Right lobe of liver (tissue), 4 donors: ENCODE measurements at regions not wholly inside any gene's neighbourhood (a gene's known extent, or its start where the extent isn't known, plus 50 kb on each side); places are given as distances from the start of the nearest gene placed in this dataset.

Source experiments
- POLR2A ChIP-seq: fragments of 450-650 bp; IDR thresholded peaks from one replicate; pipeline ENCODE4 v1.6.1; 2017; ENCODE audit warnings: antibody characterized with exemption, mild to moderate bottlenecking
- TF ChIP-seq, protein P1 (sequence below), 4 donors: fragments of 200-600 bp in 3 of 4; fragments of 450-650 bp in 1 of 4; IDR thresholded peaks; one replicate each; pipeline versions ENCODE4 v1.5.1 to v1.8.0; 2016 to 2022; ENCODE audit warnings: antibody characterized with exemption in 4 of 4, mild to moderate bottlenecking in 2 of 4
- donor health status: DM: no; HTN: no; CAD: no.
- donor health status: DM: no; HTN: no; CAD: no.
- donor health status: DM: no; HTN: yes; CAD: no.

DNA sequence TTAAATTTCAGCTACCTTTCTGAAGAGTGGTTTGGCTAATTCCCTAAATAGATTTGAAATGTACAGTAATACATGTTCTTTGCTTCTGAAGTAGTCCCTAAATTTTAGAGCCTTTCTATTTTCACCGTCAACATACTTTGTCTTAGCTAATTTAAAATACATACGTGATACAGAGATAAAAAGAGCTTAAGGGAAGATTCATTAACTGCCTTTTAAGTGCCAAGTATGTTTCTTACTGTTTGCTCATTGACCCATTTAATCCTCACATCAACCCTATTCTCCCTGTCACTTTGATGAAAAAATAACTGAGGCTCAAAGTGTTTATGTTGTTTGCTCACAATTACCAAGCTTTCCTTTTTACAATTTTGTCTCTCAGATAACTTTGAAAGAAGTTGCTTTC is 118.6 kb upstream of the CDH7 start:
- TF ChIP-seq, protein P1, sequence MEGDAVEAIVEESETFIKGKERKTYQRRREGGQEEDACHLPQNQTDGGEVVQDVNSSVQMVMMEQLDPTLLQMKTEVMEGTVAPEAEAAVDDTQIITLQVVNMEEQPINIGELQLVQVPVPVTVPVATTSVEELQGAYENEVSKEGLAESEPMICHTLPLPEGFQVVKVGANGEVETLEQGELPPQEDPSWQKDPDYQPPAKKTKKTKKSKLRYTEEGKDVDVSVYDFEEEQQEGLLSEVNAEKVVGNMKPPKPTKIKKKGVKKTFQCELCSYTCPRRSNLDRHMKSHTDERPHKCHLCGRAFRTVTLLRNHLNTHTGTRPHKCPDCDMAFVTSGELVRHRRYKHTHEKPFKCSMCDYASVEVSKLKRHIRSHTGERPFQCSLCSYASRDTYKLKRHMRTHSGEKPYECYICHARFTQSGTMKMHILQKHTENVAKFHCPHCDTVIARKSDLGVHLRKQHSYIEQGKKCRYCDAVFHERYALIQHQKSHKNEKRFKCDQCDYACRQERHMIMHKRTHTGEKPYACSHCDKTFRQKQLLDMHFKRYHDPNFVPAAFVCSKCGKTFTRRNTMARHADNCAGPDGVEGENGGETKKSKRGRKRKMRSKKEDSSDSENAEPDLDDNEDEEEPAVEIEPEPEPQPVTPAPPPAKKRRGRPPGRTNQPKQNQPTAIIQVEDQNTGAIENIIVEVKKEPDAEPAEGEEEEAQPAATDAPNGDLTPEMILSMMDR (IDR thresholded peaks at IDR 0.05), result no peak
- no peak for TF ChIP-seq POLR2A
